HCT116 (cell line): ENCODE measurements at regions not wholly inside any gene's neighbourhood (a gene's known extent, or its start where the extent isn't known, plus 50 kb on each side); places are given as distances from the start of the nearest gene placed in this dataset.
"Not testable (repeated sequence)": the region's sequence is repeated elsewhere in the genome, so short reads cannot be mapped to it uniquely, and the experiment has no call there.

Experiments used
- ATAC-seq: fragments of 200-7000 bp; cut with Tn5 transposase; 2 replicates; pipeline ENCODE4 v1.9.1; 2020; ENCODE audit warnings: mild to moderate bottlenecking, moderate library complexity
- BruUV-seq: library from RNA; stranded (reverse); fragments of 400-500 nt; replicated peaks from 2 replicates; lab custom pipeline; 2021; lab: Mats Ljungman, UMichigan
- CTCF ChIA-PET: fragments of 300-600 bp; sonication (Branson Sonifier 250); formaldehyde crosslinking; loops from one replicate; lab custom pipeline; 2021; ENCODE audit warnings: antibody characterized with exemption; lab: Charles Lee
- POLR2A ChIA-PET: fragments of 300-600, 350-600 bp; sonication (Branson Sonifier 250); formaldehyde crosslinking; loops from one replicate; lab custom pipeline; 2021; ENCODE audit warnings: antibody characterized with exemption; lab: Charles Lee
- RAD21 ChIA-PET, 2 experiments: fragments of 300-600 bp; sonication (Branson Sonifier 250); formaldehyde crosslinking; loops; one replicate each; lab custom pipeline; 2023; ENCODE audit warnings: low total read pairs in 2 of 2; ENCODE audit not compliant: uncharacterized antibody in 2 of 2, unreplicated experiment in 2 of 2, low non-redundant PET in 1 of 2; lab: Charles Lee
- DNase-seq: peaks from one replicate; pipeline ENCODE4 v3.0.0-alpha.2; 2010; ENCODE audit warnings: low read depth, low spot score
- H2AFZ ChIP-seq: fragments of 200-600 bp; shearing (Covaris generic), sonication (generic); 2 replicates; pipeline ENCODE4 v1.6.1; 2017; ENCODE audit warnings: low read depth, mixed run types, mixed read lengths, antibody characterized with exemption, low read length; ENCODE audit not compliant: poor library complexity, severe bottlenecking
- H3K27ac ChIP-seq: 2 replicates; pipeline ENCODE4 v1.5.1; 2012; ENCODE audit warnings: low read depth, low read length
- H3K27me3 ChIP-seq: fragments of 200-600 bp; sonication (generic); 2 replicates; pipeline ENCODE4 v1.6.1; 2016; ENCODE audit warnings: mixed run types, low read length, mixed read lengths; ENCODE audit not compliant: insufficient read depth
- H3K36me3 ChIP-seq, 2 experiments: fragments of 200-500 bp in 1 of 2; fragments of 200-600 bp in 1 of 2; sonication (Bioruptor generic) in 1 of 2; sonication (generic) in 1 of 2; 2 replicates each; pipeline versions ENCODE4 v1.5.1 to v1.6.1; 2014 to 2016; ENCODE audit warnings: low read length in 2 of 2, inconsistent platforms in 1 of 2, mixed read lengths in 1 of 2, mixed run types in 1 of 2; ENCODE audit not compliant: insufficient read depth in 2 of 2, control insufficient read depth in 1 of 2
- H3K4me1 ChIP-seq, 2 experiments: fragments of 200-600 bp in 1 of 2; sonication (generic) in 1 of 2; 2 replicates each; pipeline versions ENCODE4 v1.5.1 to v1.6.1; 2012 to 2017; ENCODE audit warnings: low read length in 2 of 2, inconsistent platforms in 1 of 2, mild to moderate bottlenecking in 1 of 2, mixed read lengths in 1 of 2, mixed run types in 1 of 2, moderate library complexity in 1 of 2; ENCODE audit not compliant: insufficient read depth in 2 of 2, control insufficient read depth in 1 of 2
- H3K4me2 ChIP-seq: fragments of 200-600 bp; sonication (generic); 2 replicates; pipeline ENCODE4 v1.6.1; 2017; ENCODE audit warnings: mixed run types, low read length, mixed read lengths
- H3K4me3 ChIP-seq, 2 experiments: fragments of 200-600 bp in 1 of 2; sonication (generic) in 1 of 2; replicated peaks in 1 of 2; 2 replicates each; pipeline ENCODE4 v1.5.1; 2011 to 2016; ENCODE audit warnings: low read length in 2 of 2, control low read depth in 1 of 2, low read depth in 1 of 2, mild to moderate bottlenecking in 1 of 2, mixed read lengths in 1 of 2, mixed run types in 1 of 2
- H3K79me2 ChIP-seq: fragments of 200-600 bp; sonication (generic); 2 replicates; pipeline ENCODE4 v1.6.1; 2017; ENCODE audit warnings: mild to moderate bottlenecking, mixed run types, low read length, moderate library complexity, mixed read lengths; ENCODE audit not compliant: insufficient read depth
- H3K9ac ChIP-seq: fragments of 200-600 bp; sonication (generic); 2 replicates; pipeline ENCODE4 v1.6.1; 2016; ENCODE audit warnings: low read length, mixed read lengths
- H3K9me2 ChIP-seq: fragments of 200-600 bp; sonication (generic), shearing (Covaris generic); 2 replicates; pipeline ENCODE4 v1.6.1; 2017; ENCODE audit warnings: mixed run types, mild to moderate bottlenecking, moderate library complexity; ENCODE audit not compliant: insufficient read depth
- H3K9me3 ChIP-seq, 2 experiments: fragments of 200-500 bp in 1 of 2; fragments of 200-600 bp in 1 of 2; sonication (Bioruptor generic) in 1 of 2; sonication (generic) in 1 of 2; 2 replicates each; pipeline ENCODE4 v1.6.1; 2014 to 2017; ENCODE audit warnings: low read length in 2 of 2, mixed read lengths in 2 of 2, inconsistent platforms in 1 of 2, low read depth in 1 of 2, mild to moderate bottlenecking in 1 of 2, mixed run types in 1 of 2, moderate library complexity in 1 of 2; ENCODE audit not compliant: control insufficient read depth in 1 of 2, insufficient read depth in 1 of 2
- H4K20me1 ChIP-seq: fragments of 200-600 bp; sonication (generic), shearing (Covaris generic); 2 replicates; pipeline ENCODE4 v1.6.1; 2017; ENCODE audit warnings: mixed run types, mild to moderate bottlenecking, moderate library complexity; ENCODE audit not compliant: insufficient read depth
- CEBPB ChIP-seq: IDR thresholded peaks from 2 replicates; pipeline ENCODE4 v1.6.1; 2012; ENCODE audit warnings: low read depth
- CTCF ChIP-seq, 3 experiments: fragments of 200-600 bp in 1 of 3; sonication (generic) in 1 of 3; IDR thresholded peaks in 2 of 3; conservative IDR thresholded peaks in 1 of 3; 2 replicates each; pipeline ENCODE4 v1.5.1; 2012 to 2017; ENCODE audit warnings: low read depth in 2 of 3, low read length in 2 of 3, antibody characterized with exemption in 1 of 3, borderline replicate concordance in 1 of 3, control low read depth in 1 of 3, mild to moderate bottlenecking in 1 of 3, mixed read lengths in 1 of 3, mixed run types in 1 of 3, moderate library complexity in 1 of 3; ENCODE audit not compliant: insufficient read depth in 1 of 3
- EGR1 ChIP-seq: IDR thresholded peaks from 2 replicates; pipeline ENCODE4 v1.6.1; 2012; ENCODE audit warnings: low read depth
- ELF1 ChIP-seq: IDR thresholded peaks from 2 replicates; pipeline ENCODE4 v1.6.1; 2012; ENCODE audit warnings: low read depth, borderline replicate concordance
- EZH2 ChIP-seq: fragments of 200-600 bp; sonication (generic); IDR thresholded peaks from 2 replicates; pipeline ENCODE4 v1.6.1; 2017; ENCODE audit warnings: antibody characterized with exemption, mixed run types
- FOSL1 ChIP-seq: IDR thresholded peaks from 2 replicates; pipeline ENCODE4 v1.6.1; 2012; ENCODE audit warnings: low read depth
- JUND ChIP-seq: IDR thresholded peaks from 2 replicates; pipeline ENCODE4 v1.6.1; 2012
- POLR2A ChIP-seq: IDR thresholded peaks from 2 replicates; pipeline ENCODE4 v1.7.0; 2011; ENCODE audit warnings: borderline replicate concordance; ENCODE audit not compliant: insufficient read depth, insufficient read length; ENCODE audit errors: extremely low read depth
- SRF ChIP-seq: IDR thresholded peaks from 2 replicates; pipeline ENCODE4 v1.6.1; 2012; ENCODE audit warnings: low read depth
- YY1 ChIP-seq: IDR thresholded peaks from 2 replicates; pipeline ENCODE4 v1.6.1; 2011; ENCODE audit warnings: low read length, low read depth, moderate library complexity, mild to moderate bottlenecking; ENCODE audit not compliant: insufficient replicate concordance; ENCODE audit errors: extremely low read depth
- ZNF274 ChIP-seq: fragments of 200-500 bp; sonication (Bioruptor generic); IDR thresholded peaks from 2 replicates; pipeline ENCODE4 v1.6.1; 2014; ENCODE audit warnings: mild to moderate bottlenecking, low read depth, low read length, inconsistent platforms
- intact Hi-C: fragments of 100-400 bp; cut with micrococcal nuclease; formaldehyde crosslinking; loops from 2 replicates; pipeline ENCODE4 v1.10.0; 2022
- TF ChIP-seq, protein P1 (sequence below): IDR thresholded peaks from 2 replicates; pipeline ENCODE4 v1.6.1; 2012; ENCODE audit warnings: low read depth
- TF ChIP-seq, protein P2 (sequence below): IDR thresholded peaks from 2 replicates; pipeline ENCODE4 v1.6.1; 2012

DNA sequence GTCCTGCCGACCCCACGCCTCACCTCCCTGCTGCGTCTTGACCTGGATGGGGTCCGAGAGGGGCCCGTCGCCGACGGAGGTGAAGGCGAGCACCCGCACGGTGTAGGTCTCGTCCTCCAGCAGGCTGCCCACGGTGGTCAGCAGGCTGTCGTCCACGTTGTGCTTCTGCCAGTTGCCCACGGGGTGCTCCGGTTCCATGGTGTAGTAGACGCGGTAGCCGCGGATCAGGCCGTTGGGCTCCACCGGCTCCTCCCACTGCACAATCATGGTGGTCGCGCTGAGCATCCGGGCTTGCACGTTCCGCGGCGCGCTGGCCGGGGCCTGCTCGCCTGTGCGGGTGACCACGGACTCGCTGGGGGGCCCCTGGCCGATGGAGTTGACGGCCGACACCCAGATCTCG is 96.7 kb downstream of the PTPRS start:
- ChIA-PET POLR2A (no interaction called here), CTCF (no interaction called here), RAD21 (no interaction called here)
- BruUV-seq = no TSS peak
- no peak overlapping the region for H3K4me3 ChIP-seq
- no peak overlapping the region for H3K4me2 ChIP-seq
- intact Hi-C loops = no loop called here
- H3K27ac ChIP-seq = no peak overlapping the region
- no peaks in the 10 kb centered on the region; a peak in 1 of 4 replicates for H3K36me3 ChIP-seq
- H3K9me2 ChIP-seq = no peaks in the 10 kb centered on the region
- H3K27me3 ChIP-seq = no peaks in the 10 kb centered on the region
- H3K9ac ChIP-seq = no peak overlapping the region
- H3K4me1 ChIP-seq = no peaks in the 10 kb centered on the region
- TF ChIP-seq POLR2A (no peak), EZH2 (no peak), ELF1 (no peak), EGR1 (no peak), JUND (no peak), SRF (no peak), CTCF (IDR thresholded peaks at IDR 0.05 in 2 of 3, conservative IDR thresholded peaks at IDR 0.05 in 1 of 3; ENCODE audit: borderline replicate concordance in 1 of 3, insufficient read depth in 1 of 3, low read depth in 2 of 3, low read length in 2 of 3) (no peak), CEBPB (no peak), YY1 (no peak), ZNF274 (no peak), FOSL1 (no peak)
- TF ChIP-seq, protein P1, sequence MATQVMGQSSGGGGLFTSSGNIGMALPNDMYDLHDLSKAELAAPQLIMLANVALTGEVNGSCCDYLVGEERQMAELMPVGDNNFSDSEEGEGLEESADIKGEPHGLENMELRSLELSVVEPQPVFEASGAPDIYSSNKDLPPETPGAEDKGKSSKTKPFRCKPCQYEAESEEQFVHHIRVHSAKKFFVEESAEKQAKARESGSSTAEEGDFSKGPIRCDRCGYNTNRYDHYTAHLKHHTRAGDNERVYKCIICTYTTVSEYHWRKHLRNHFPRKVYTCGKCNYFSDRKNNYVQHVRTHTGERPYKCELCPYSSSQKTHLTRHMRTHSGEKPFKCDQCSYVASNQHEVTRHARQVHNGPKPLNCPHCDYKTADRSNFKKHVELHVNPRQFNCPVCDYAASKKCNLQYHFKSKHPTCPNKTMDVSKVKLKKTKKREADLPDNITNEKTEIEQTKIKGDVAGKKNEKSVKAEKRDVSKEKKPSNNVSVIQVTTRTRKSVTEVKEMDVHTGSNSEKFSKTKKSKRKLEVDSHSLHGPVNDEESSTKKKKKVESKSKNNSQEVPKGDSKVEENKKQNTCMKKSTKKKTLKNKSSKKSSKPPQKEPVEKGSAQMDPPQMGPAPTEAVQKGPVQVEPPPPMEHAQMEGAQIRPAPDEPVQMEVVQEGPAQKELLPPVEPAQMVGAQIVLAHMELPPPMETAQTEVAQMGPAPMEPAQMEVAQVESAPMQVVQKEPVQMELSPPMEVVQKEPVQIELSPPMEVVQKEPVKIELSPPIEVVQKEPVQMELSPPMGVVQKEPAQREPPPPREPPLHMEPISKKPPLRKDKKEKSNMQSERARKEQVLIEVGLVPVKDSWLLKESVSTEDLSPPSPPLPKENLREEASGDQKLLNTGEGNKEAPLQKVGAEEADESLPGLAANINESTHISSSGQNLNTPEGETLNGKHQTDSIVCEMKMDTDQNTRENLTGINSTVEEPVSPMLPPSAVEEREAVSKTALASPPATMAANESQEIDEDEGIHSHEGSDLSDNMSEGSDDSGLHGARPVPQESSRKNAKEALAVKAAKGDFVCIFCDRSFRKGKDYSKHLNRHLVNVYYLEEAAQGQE = no peak
- TF ChIP-seq, protein P2, sequence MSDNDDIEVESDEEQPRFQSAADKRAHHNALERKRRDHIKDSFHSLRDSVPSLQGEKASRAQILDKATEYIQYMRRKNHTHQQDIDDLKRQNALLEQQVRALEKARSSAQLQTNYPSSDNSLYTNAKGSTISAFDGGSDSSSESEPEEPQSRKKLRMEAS = no peak
- H4K20me1 ChIP-seq = no peaks in the 10 kb centered on the region
- no peak for ATAC-seq
- no peaks in the 10 kb centered on the region for H3K9me3 ChIP-seq
- no peak for DNase-seq
- no peak overlapping the region for H2AFZ ChIP-seq
- H3K79me2 ChIP-seq = no peaks in the 10 kb centered on the region

DNA sequence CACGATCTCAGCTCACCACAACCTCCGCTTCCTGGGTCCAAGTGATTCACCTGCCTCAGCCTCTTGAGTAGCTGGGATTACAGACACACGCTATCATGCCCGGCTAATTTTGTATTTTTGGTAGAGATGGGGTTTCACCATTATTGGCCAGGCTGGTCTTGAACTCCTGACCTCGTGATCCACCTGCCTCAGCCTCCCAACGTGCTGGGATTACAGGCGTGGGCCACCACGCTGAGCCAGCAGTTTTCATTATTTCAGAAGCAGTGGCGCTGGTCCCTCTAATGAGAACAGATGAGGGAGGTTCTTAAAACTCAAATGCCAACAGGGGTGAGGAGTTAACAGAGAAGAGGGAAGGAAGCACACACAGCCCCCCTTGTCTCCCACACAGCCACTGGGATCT is 98.7 kb downstream of the PTPRS start:
- DNase-seq, H4K20me1 ChIP-seq, H3K4me2 ChIP-seq, H3K9me2 ChIP-seq, H3K4me1 ChIP-seq, intact Hi-C loops, H3K79me2 ChIP-seq, H3K9me3 ChIP-seq, POLR2A ChIA-PET, RAD21 ChIA-PET, H2AFZ ChIP-seq, H3K27ac ChIP-seq, H3K4me3 ChIP-seq, H3K36me3 ChIP-seq, H3K27me3 ChIP-seq, H3K9ac ChIP-seq, ATAC-seq, BruUV-seq, CTCF ChIA-PET: not testable (repeated sequence)
